SKM-1 treated with dmso at 0.1 percent for 144 hours (cell line): ENCODE measurements at regions not wholly inside any gene's neighbourhood (a gene's known extent, or its start where the extent isn't known, plus 50 kb on each side); places are given as distances from the start of the nearest gene placed in this dataset.
A peak's percentile ranks its signal among the peaks of the same experiment; 100 is the strongest.

Source experiments
- DNase-seq: peaks from one replicate; lab custom pipeline; 2025; ENCODE audit not compliant: unreplicated experiment; lab: John Stamatoyannopoulos, UW

GRCh38 chr13:89920461-89920860, 1427.0 kb upstream of the MIR17HG start:
- DNase-seq, result no peak

GRCh38 chr13:89923052-89923451, 1424.4 kb upstream of the MIR17HG start:
- no peak for DNase-seq

GRCh38 chr13:89923736-89924135, 1423.8 kb upstream of the MIR17HG start:
- DNase-seq, result no peak

GRCh38 chr13:89925107-89925506, 1422.4 kb upstream of the MIR17HG start:
- no peak for DNase-seq

- DNase-seq, result no peak
Observed at GRCh38 chr13:89930861-89931260, 1416.6 kb upstream of the MIR17HG start.

- DNase-seq, result no peak
Observed at GRCh38 chr13:89932902-89933301, 1414.6 kb upstream of the MIR17HG start.

GRCh38 chr13:89936256-89936655, 1411.2 kb upstream of the MIR17HG start:
- DNase-seq, result no peak

- DNase-seq, result no peak
Observed at GRCh38 chr13:89937420-89937819, 1410.1 kb upstream of the MIR17HG start.

- no peak for DNase-seq
Observed at GRCh38 chr13:89940383-89940782, 1407.1 kb upstream of the MIR17HG start.

- no peak for DNase-seq
Observed at GRCh38 chr13:89943139-89943538, 1404.3 kb upstream of the MIR17HG start.

GRCh38 chr13:89950225-89950624, 1397.3 kb upstream of the MIR17HG start:
- no peak for DNase-seq

GRCh38 chr13:89951341-89951740, 1396.1 kb upstream of the MIR17HG start:
- no peak for DNase-seq

- no peak for DNase-seq
Observed at GRCh38 chr13:89953581-89953980, 1393.9 kb upstream of the MIR17HG start.

- DNase-seq, result no peak
Observed at GRCh38 chr13:89955773-89956172, 1391.7 kb upstream of the MIR17HG start.

- no peak for DNase-seq
Observed at GRCh38 chr13:89959074-89959473, 1388.4 kb upstream of the MIR17HG start.

- no peak for DNase-seq
Observed at GRCh38 chr13:89965252-89965651, 1382.2 kb upstream of the MIR17HG start.

GRCh38 chr13:89966524-89966923, 1381.0 kb upstream of the MIR17HG start:
- DNase-seq, result no peak

GRCh38 chr13:89967701-89968100, 1379.8 kb upstream of the MIR17HG start:
- DNase-seq, result no peak

- DNase-seq, result peak; percentile 63
Observed at GRCh38 chr13:89968470-89968869, 1379.0 kb upstream of the MIR17HG start.

GRCh38 chr13:89970353-89970709, 1377.2 kb upstream of the MIR17HG start:
- no peak for DNase-seq

- no peak for DNase-seq
Observed at GRCh38 chr13:89977203-89977602, 1370.3 kb upstream of the MIR17HG start.

GRCh38 chr13:89980896-89981295, 1366.6 kb upstream of the MIR17HG start:
- DNase-seq, result no peak

- DNase-seq, result peak; percentile 55
Observed at GRCh38 chr13:89982407-89983095, 1364.9 kb upstream of the MIR17HG start.
